Glutamatergic neuron (in vitro differentiated cells): ENCODE measurements at regions not wholly inside any gene's neighbourhood (a gene's known extent, or its start where the extent isn't known, plus 50 kb on each side); places are given as distances from the start of the nearest gene placed in this dataset.

Experiments
- DNase-seq: peaks from one replicate; pipeline ENCODE4 v3.0.0; 2022
- H3K27ac Mint-ChIP-seq: one replicate; pipeline ENCODE4 v1.8.0; 2020; ENCODE audit warnings: mild to moderate bottlenecking, mixed read lengths, inconsistent platforms; ENCODE audit not compliant: unreplicated experiment
- H3K27me3 Mint-ChIP-seq: one replicate; pipeline ENCODE4 v1.8.0; 2020; ENCODE audit warnings: mild to moderate bottlenecking, moderate library complexity, mixed read lengths, inconsistent platforms; ENCODE audit not compliant: unreplicated experiment
- H3K36me3 Mint-ChIP-seq: one replicate; pipeline ENCODE4 v1.8.0; 2020; ENCODE audit warnings: mild to moderate bottlenecking, mixed read lengths, inconsistent platforms; ENCODE audit not compliant: unreplicated experiment
- H3K4me1 Mint-ChIP-seq: one replicate; pipeline ENCODE4 v1.8.0; 2020; ENCODE audit warnings: mild to moderate bottlenecking, low read depth, mixed read lengths, inconsistent platforms; ENCODE audit not compliant: unreplicated experiment
- H3K4me3 Mint-ChIP-seq: one replicate; pipeline ENCODE4 v1.8.0; 2020; ENCODE audit warnings: mild to moderate bottlenecking, mixed read lengths, inconsistent platforms; ENCODE audit not compliant: unreplicated experiment
- H3K9me3 Mint-ChIP-seq: one replicate; pipeline ENCODE4 v1.8.0; 2020; ENCODE audit warnings: mild to moderate bottlenecking, moderate library complexity, mixed read lengths, inconsistent platforms; ENCODE audit not compliant: unreplicated experiment
- CTCF ChIP-seq: fragments of 200-600 bp; sonication (generic); IDR thresholded peaks from one replicate; pipeline ENCODE4 v1.5.0; 2021; ENCODE audit not compliant: partially characterized antibody, unreplicated experiment

- H3K4me3 Mint-ChIP-seq = no peak overlapping the region
- H3K27ac Mint-ChIP-seq = no peak overlapping the region
- H3K27me3 Mint-ChIP-seq = peaks cover 6% of the 10 kb centered on the region
- H3K4me1 Mint-ChIP-seq = no peaks in the 10 kb centered on the region
- DNase-seq = no peak
- no peak for TF ChIP-seq CTCF
- peaks cover 5% of the 10 kb centered on the region for H3K9me3 Mint-ChIP-seq
- H3K36me3 Mint-ChIP-seq = no peaks in the 10 kb centered on the region
These were observed 223.5 kb upstream of the EEA1 start for GRCh38 chr12:93152617-93153016.

- H3K36me3 Mint-ChIP-seq = peaks cover 6% of the 10 kb centered on the region
- no peak for DNase-seq
- H3K4me3 Mint-ChIP-seq = no peak overlapping the region
- no peak for TF ChIP-seq CTCF
- H3K27ac Mint-ChIP-seq = no peak overlapping the region
- H3K27me3 Mint-ChIP-seq = peaks cover 6% of the 10 kb centered on the region
- H3K4me1 Mint-ChIP-seq = no peaks in the 10 kb centered on the region
- peaks cover 7% of the 10 kb centered on the region for H3K9me3 Mint-ChIP-seq
These were observed 224.2 kb upstream of the EEA1 start for GRCh38 chr12:93153321-93153720.

GRCh38 chr12:93154096-93154728 lies 223.5 kb upstream of the NUDT4 start:
- TF ChIP-seq CTCF = no peak
- Mint-ChIP-seq H3K4me1 (no peaks in the 10 kb centered on the region), H3K4me3 (no peak overlapping the region), H3K27me3 (peaks cover 6% of the 10 kb centered on the region), H3K9me3 (peaks cover 7% of the 10 kb centered on the region), H3K36me3 (peaks cover 6% of the 10 kb centered on the region), H3K27ac (no peak overlapping the region)
- no peak for DNase-seq

- Mint-ChIP-seq H3K4me3 (no peak overlapping the region), H3K4me1 (no peaks in the 10 kb centered on the region), H3K9me3 (peaks cover 7% of the 10 kb centered on the region), H3K27me3 (peaks cover 6% of the 10 kb centered on the region), H3K27ac (no peak overlapping the region), H3K36me3 (peaks cover 6% of the 10 kb centered on the region)
- no peak for TF ChIP-seq CTCF
- no peak for DNase-seq
These were observed 222.8 kb upstream of the NUDT4 start for GRCh38 chr12:93154753-93155480.

- H3K27me3 Mint-ChIP-seq = peaks cover 6% of the 10 kb centered on the region
- H3K9me3 Mint-ChIP-seq = peaks cover 7% of the 10 kb centered on the region
- no peak for TF ChIP-seq CTCF
- H3K36me3 Mint-ChIP-seq = peaks cover 6% of the 10 kb centered on the region
- H3K27ac Mint-ChIP-seq = no peak overlapping the region
- DNase-seq = no peak
- H3K4me1 Mint-ChIP-seq = no peaks in the 10 kb centered on the region
- no peak overlapping the region for H3K4me3 Mint-ChIP-seq
These were observed 221.5 kb upstream of the NUDT4 start for GRCh38 chr12:93156086-93156716.
